ENCODE measurements at regions not wholly inside any gene's neighbourhood (a gene's known extent, or its start where the extent isn't known, plus 50 kb on each side); places are given as distances from the start of the nearest gene placed in this dataset.
A peak's percentile ranks its signal among the peaks of the same experiment; 100 is the strongest.
"Not testable (repeated sequence)": the region's sequence is repeated elsewhere in the genome, so short reads cannot be mapped to it uniquely, and the experiment has no call there.

GRCh38 chr1:200316148-200316803 lies 93.6 kb downstream of the ZNF281 start:
- DNase-seq = no peak

DNA sequence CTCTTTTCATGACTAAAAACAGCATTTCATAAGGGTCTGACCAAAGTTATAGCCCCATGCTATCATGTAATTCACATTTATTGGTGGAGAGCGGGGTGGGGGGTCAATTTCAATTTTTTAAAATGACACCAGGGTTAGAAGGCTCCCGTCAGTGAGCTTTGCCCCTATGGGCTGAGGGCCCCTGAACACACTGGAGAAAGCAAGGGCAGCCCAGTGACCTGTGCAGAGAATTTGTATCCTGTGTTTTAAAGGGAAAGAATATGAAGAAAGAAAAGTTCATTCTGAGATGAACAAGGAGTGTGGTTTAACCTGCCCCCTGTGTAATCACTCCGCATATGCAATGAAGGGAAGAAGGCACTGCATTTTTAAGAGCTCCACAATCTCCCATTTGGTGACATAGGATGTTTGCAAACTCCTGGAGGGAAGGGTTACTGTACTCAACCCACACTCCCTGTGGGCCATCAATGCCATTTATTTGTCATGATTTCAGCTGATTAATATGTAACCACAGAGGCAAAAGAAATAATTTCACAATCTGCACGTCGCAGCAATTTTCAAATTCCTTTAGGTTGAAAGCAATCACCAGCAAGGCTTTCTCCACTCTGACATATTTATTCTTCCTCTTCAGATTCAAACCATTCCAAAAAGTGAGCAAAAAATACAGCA lies 95.6 kb downstream of the ZNF281 start:
- DNase-seq = no peak

DNA sequence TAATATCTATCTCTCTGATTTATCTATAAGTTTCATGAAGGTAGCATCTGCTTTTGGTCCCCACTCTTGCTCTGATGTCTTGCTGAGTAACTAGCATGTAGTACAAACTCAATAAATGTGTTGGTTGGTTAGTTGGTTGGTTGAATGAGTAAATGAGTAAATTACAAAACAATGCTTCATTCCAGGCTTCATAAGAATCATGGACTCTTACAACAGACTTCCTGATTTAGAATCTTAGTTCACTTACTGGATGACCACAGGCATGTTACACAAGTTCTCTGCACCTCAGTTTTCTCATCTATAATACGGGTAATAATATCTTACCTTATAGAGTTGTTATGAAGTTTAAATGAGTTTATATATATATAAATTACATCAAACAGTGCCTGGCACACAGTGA lies 98.6 kb downstream of the ZNF281 start:
- no peak for DNase-seq

DNA sequence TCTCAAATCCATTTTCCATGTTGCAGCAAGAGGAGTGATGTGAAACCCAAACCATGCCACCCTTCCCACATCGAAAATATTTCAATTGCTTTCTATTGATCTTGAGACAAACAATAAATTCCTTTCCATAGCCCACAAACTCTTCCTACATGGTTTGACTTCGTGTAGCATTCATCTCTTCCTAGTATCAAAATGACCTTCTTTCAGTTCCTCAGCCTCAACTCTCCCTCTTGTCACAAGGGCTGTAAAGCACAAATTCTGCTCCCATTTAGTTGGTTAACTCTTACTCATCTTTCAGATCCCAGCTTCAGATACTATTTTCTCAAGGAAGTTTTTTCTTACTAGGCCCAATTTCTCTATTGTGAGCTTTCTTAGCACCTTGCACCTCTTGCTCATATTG lies 99.0 kb downstream of the ZNF281 start:
- no peak for DNase-seq

DNA sequence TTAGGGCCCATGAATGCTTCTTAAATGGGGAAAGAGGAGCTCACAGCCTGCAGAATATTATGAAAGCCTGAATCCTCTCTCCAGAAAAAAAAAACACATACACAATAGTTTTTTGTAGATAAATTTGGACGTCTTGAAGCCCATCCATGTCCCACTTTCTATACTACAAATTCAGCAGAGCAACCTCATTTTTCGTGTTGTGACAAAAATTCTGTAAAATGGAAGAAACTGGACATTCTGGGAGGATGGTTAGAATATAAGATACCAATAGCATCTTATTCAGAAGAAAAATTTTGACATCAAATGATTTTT lies 102.1 kb downstream of the ZNF281 start:
- DNase-seq = no peak

DNA sequence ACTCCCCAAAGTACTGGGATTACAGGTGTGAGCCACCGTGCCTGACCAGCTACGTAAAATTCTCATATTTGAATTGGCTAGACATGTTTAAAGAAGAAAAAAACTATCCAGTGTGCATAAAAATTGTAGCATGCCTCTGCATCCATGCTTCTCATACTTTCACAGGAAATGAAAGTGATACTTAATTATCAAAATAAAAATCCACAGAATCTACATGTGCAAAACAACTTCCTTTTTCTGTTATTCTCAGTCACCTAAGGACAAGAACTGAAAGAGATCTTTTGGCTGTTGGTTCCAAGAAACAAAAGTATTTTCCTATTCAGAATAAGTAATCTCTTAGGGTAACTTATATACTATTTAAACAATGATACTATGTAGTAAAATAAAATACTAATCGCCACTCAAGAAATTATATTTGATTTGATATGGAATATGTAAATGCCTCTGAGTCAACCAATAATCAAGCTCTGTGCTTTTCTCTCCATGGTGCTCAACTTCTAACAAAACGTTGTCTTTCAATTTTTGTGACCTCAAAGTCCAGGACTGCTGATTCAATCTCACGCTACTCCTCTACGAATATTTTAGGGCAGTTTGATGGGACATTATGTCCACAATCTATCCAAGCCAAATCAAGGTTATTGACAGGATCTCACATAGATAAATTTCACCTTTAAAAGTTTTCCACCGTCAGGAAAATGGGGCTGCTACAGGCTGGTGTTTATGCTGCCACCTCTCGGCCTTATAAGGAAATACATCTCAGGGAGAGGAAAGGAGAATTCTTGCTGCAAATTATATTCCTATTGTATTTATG lies 102.7 kb downstream of the ZNF281 start:
- peak; percentile 56 for DNase-seq

DNA sequence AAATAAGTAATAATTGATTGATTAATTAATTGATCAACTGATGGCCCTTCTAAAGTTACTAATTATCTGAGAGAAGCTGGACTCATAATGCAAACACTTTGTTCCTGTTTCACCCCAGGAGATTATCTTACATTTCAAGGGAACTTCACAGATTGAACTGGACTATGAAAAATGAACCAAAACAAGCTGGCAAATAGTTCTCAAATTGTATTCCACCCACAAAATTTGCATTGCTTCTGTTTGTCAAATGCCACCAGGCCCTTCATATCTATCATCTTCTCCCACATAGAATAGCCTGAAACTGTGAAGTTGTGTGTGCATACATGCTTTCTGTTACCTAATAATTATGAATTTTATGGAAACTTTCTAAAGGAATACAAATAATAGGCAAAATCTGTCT lies 104.0 kb downstream of the ZNF281 start:
- DNase-seq = no peak

DNA sequence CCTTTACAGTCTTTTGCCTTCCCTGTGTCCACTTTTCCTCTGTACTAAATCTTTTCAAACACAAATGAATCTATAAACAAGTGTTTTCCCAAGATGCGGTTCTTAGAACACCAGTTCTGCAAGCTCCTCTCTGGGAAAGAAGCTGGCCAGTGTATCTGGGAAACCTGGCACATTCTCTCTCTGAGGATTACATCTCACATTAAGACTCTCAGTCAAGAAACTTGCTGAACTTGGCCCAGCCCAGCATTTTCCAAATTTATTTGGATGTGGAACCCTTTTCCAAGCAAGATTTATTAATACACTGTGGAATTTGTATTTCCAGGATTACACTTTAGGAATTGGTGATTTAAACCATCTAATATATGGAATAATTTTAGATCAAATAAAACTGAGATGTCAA lies 105.7 kb downstream of the ZNF281 start:
- DNase-seq = no peak

DNA sequence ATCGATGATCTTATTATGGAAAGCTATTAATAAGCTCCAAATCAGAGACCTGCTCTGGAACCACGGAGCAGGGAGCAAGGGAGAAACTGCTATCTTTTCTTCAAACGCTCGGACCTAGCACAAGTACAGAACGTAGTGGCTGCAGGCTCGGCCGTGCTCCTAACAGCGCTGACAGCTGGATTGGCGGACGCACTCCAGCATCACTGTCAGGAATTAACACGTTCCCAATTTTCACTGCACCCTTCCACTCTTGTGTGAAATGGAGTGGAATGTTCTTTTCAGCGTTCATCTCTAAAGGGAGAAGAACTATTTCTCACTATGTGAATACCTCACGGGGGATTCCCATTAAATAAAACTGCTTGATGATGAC lies 106.9 kb downstream of the ZNF281 start:
- DNase-seq = no peak

- DNase-seq = peak; percentile 70
Measured at GRCh38 chr1:200302192-200302920, 107.5 kb downstream of the ZNF281 start.

- no peak for DNase-seq
Measured at GRCh38 chr1:200301152-200301551, 108.7 kb downstream of the ZNF281 start.

GRCh38 chr1:200299571-200299970 lies 110.3 kb downstream of the ZNF281 start:
- DNase-seq = no peak

DNA sequence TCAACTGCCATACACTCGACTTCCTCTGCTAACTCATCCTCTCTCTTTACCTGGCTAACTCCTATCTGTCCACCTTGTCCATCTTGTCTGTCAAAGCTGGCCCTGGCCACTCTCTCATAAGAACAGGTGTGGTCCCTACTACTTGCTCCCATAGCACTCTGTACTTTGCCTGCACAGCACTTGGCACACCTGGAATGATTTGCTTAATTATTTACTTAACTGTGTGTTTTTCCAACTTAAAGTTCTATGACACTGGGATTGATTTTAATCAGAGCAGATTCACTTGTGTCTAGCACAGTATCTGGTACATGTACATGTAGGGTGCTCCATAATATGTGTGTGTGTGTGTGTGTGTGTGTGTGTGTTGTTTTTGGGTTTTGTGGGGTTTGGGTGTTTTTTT lies 111.6 kb downstream of the ZNF281 start:
- no peak for DNase-seq

DNA sequence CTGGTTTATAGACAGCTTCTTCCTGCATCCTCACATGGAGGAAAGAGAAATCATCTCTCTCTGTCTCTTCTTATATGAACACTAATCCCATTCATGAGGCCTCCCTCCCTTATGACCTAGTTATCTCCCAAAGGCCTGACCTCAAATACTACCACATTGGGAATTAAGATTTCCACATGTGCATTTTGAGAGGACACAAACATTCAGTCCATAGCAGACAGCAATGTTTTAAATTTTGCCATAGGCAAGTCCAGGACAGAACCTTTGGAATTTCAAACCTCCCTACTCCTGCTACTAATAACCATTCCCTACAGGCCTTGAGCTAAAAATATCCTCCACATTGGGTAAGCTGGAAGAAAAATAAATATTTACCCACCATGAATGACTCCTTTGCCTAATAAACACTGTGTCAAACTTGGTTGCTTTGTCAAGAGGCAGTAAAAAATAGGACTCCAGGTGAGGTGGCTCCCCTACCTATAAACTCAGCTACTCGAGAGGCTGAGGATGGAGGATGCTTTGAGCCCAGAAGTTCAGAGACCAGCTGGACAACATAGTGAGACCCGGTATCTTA lies 113.7 kb downstream of the ZNF281 start:
- no peak for DNase-seq

DNA sequence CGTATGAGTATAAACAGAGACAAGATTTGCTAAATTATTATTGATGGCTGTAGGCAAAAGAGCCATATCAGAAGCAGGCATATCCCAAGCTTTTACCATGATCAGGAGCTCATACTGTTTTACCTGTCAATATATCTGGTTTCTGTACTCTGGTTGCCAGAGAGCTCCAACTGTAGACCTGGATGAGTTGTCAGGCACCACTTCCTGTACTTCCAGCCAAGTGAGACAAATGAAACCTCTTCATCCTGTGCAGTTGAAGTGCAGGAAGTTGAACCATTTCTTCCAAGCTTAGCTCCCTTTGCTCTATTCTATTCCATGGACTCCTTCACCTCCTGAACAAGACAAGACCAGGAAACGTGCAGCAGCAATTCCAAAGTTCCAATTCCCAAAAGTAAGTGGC lies 115.6 kb downstream of the ZNF281 start:
- no peak for DNase-seq

GRCh38 chr1:200292699-200293098 lies 117.1 kb downstream of the ZNF281 start:
- DNase-seq = no peak

DNA sequence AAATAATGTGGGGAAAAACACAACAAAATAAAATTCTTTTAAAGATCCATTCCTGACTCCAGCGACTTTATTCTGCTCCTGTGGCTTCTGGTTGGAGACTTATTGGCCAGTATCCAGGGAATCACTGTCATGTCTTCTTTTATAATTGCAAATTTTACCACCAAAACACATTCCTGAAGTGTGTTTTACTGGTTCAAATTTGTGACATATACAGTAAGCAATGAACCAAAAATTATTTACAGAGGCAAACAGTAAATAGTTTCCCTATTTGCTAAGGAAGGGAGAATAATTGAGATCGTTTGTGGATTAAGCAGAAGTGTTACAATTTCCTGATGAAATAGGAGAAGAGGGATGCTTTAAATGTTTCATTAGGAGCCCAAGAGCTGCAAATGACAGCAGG lies 118.7 kb downstream of the ZNF281 start:
- DNase-seq = no peak

DNA sequence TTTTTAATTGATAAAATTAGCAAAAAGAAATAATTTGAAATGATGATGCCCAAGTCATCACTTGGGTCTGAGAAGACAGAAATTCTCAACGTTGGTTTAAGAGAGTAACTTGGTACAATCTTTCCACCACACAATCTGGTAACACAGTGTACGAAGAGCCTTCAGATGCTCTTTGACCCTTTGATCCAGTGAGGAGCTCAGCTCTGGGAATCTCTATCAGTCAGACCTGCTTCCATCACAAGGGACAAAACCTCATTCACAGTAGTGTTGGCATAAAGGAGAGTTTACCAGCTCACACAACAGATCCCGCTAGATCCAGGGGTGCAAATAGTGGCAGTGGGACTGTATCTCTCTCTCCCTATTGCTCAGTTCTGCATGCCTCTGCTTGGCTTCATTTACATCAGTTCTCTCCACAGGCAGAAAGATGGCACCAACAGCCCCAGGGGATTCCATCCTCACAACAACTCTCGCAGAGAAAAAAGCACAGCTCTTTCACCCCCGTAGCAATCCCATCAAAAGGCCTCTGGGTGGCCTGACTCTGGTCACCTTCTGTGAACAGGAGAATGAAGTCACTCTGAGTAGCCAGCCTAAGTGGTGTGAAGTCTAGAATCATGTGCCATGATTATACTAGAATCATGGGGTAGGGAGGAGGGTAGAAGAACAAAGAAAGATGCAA lies 119.7 kb downstream of the ZNF281 start:
- DNase-seq = no peak

DNA sequence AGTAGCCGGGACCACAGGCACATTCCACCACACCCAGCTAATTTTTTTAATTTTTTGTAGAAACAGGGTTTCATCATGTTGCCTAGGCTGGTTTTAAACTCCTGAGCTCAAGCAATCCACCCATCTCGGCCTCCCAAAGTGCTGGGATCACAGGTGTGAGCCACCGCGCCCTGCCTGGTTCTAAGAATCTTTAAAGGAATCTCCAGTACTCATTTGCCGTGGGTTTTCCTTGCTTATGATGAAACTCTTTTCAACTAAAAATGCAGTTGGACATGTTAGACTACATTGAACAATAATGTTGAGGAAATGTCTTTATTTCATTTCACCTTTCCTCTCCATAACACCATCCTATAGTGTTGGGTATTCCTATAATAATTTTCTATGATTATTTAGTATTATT lies 121.6 kb downstream of the ZNF281 start:
- DNase-seq = no peak

- not testable (repeated sequence) for DNase-seq
Measured at GRCh38 chr1:200284236-200284635, 125.6 kb downstream of the ZNF281 start.

DNA sequence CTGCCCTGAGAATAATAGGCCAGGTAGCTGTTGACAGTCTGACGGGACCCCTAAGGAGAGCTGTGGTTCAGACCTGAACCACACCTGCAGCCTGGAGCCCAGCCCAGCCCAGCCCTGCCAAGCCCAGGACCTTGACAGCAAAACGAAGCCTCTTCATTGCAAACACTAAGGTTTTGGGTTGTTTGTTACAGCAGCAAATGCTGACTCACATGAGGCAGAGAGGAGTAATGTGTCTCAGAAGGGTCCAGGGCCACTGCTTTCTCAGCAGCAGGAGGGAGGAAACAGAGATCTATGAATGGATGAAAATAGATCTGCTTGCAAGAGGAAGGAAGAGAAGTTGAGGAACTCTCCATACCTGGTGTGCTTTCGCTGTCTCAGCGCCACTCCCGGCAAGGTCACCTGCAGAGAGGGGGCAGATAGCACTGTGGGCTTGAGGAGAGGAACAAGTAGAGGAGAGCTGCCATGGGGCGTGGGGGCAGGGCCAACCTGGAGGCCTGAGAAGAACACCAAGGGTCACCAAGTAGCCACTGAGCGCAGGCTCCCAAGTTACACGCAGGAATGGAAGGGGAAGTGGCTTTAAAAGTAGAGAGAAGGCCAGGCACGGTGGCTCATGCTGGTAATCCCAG lies 127.2 kb downstream of the ZNF281 start:
- no peak for DNase-seq

DNA sequence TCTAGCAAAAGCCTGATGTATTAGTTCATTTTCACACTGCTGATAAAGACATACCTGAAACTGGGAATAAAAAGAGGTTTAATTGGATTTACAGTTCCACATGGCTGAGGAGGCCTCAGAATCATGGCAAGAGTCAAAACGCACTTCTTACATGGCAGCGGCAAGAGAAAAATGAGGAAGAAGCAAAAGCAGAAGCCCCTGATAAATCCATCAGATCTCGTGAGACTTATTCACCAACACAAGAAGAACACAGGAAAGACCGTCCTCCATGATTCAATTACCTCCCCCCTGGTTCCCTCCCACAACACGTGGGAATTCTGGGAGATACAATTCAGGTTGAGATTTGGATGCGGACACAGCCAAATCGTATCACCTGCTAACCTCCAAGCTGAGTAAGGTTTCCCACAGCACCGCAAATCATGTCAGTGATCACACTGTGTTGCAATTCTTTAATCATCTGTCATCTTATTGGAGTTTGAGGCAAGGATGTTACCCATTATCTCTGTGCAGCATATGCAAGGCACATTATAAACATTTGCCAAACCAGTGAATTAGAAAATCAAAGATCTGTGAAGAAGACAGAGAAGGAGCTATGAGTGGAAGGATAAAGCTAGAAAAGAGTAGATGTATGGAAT lies 128.5 kb downstream of the ZNF281 start:
- no peak for DNase-seq
